IMR-90 (cell line): ENCODE measurements at regions not wholly inside any gene's neighbourhood (a gene's known extent, or its start where the extent isn't known, plus 50 kb on each side); places are given as distances from the start of the nearest gene placed in this dataset.

Experiments used
- ATAC-seq: fragments of 200-7000 bp; cut with Tn5 transposase; 2 replicates; pipeline ENCODE4 v1.9.1; 2020; ENCODE audit warnings: low read depth, mild to moderate bottlenecking, moderate library complexity
- BruUV-seq: library from RNA; stranded (reverse); fragments of 400-500 nt; replicated peaks from 2 replicates; lab custom pipeline; 2021; lab: Mats Ljungman, UMichigan
- CTCF ChIA-PET: fragments of 300-600 bp; formaldehyde crosslinking; extraction: SDS; loops from one replicate; lab custom pipeline; 2021; ENCODE audit warnings: antibody characterized with exemption; lab: Yijun Ruan, JAX
- POLR2A ChIA-PET: fragments of 300-600 bp; sonication (Branson Sonifier 250); formaldehyde crosslinking; loops from one replicate; lab custom pipeline; 2022; ENCODE audit warnings: antibody characterized with exemption; ENCODE audit not compliant: unreplicated experiment; lab: Charles Lee
- DNase-seq: peaks from one replicate; pipeline ENCODE4 v3.0.0; 2013
- H2AFZ ChIP-seq: replicated peaks from 2 replicates; pipeline ENCODE3; 2013; ENCODE audit warnings: low read length, mild to moderate bottlenecking; ENCODE audit not compliant: poor library complexity
- H2AK5ac ChIP-seq: 2 replicates; pipeline ENCODE4 v1.6.1; 2013; ENCODE audit warnings: low read depth, low read length, inconsistent platforms
- H2AK9ac ChIP-seq: replicated peaks from 2 replicates; pipeline ENCODE3; 2013; ENCODE audit warnings: mild to moderate bottlenecking, low read depth, low read length, moderate library complexity; ENCODE audit not compliant: poor library complexity
- H2BK120ac ChIP-seq: 2 replicates; pipeline ENCODE4 v1.6.1; 2013; ENCODE audit warnings: low read depth, low read length, inconsistent platforms
- H2BK15ac ChIP-seq: 3 replicates; pipeline ENCODE4 v1.6.1; 2013; ENCODE audit warnings: low read depth, low read length, inconsistent platforms
- H2BK20ac ChIP-seq: 2 replicates; pipeline ENCODE4 v1.6.1; 2013; ENCODE audit warnings: low read depth, mild to moderate bottlenecking, inconsistent platforms, low read length, moderate library complexity
- H2BK5ac ChIP-seq: 2 replicates; pipeline ENCODE4 v1.6.1; 2013; ENCODE audit warnings: mild to moderate bottlenecking, low read depth, low read length, inconsistent platforms; ENCODE audit not compliant: poor library complexity, severe bottlenecking
- H3K14ac ChIP-seq: replicated peaks from 2 replicates; pipeline ENCODE4 v1.6.1; 2013; ENCODE audit warnings: low read depth, low read length, inconsistent platforms
- H3K18ac ChIP-seq: 2 replicates; pipeline ENCODE4 v1.6.1; 2013; ENCODE audit warnings: low read depth, low read length, control low read depth
- H3K23ac ChIP-seq: 2 replicates; pipeline ENCODE4 v1.6.1; 2013; ENCODE audit warnings: low read depth, low read length, inconsistent platforms
- H3K27ac ChIP-seq: 2 replicates; pipeline ENCODE4 v1.5.1; 2013; ENCODE audit warnings: mild to moderate bottlenecking, control low read depth, low read length; ENCODE audit not compliant: insufficient read depth
- H3K27me3 ChIP-seq: 2 replicates; pipeline ENCODE4 v1.6.1; 2013; ENCODE audit warnings: low read length; ENCODE audit not compliant: control insufficient read depth, insufficient read depth
- H3K36me3 ChIP-seq: 2 replicates; pipeline ENCODE4 v1.6.1; 2013; ENCODE audit warnings: low read length, mixed read lengths; ENCODE audit not compliant: control insufficient read depth, insufficient read depth
- H3K4ac ChIP-seq: 2 replicates; pipeline ENCODE4 v1.6.1; 2013; ENCODE audit warnings: low read depth, low read length, inconsistent platforms
- H3K4me1 ChIP-seq: 2 replicates; pipeline ENCODE4 v1.6.1; 2013; ENCODE audit warnings: low read length, mixed read lengths; ENCODE audit not compliant: control insufficient read depth, insufficient read depth
- H3K4me2 ChIP-seq: 2 replicates; pipeline ENCODE4 v1.6.1; 2013; ENCODE audit warnings: low read depth, mild to moderate bottlenecking, control low read depth, low read length, moderate library complexity
- H3K4me3 ChIP-seq: 2 replicates; pipeline ENCODE4 v1.5.1; 2013; ENCODE audit warnings: low read depth, mild to moderate bottlenecking, control low read depth, low read length, moderate library complexity; ENCODE audit not compliant: insufficient read depth
- H3K56ac ChIP-seq: 2 replicates; pipeline ENCODE4 v1.6.1; 2013; ENCODE audit warnings: low read length, inconsistent platforms; ENCODE audit not compliant: insufficient read depth; ENCODE audit errors: extremely low read depth
- H3K79me1 ChIP-seq, 2 experiments: 2 replicates each; pipeline ENCODE4 v1.6.1; 2013; ENCODE audit warnings: low read length in 2 of 2, inconsistent platforms in 1 of 2, low read depth in 1 of 2
- H3K9ac ChIP-seq: 2 replicates; pipeline ENCODE4 v1.6.1; 2013; ENCODE audit warnings: low read depth, low read length, control low read depth
- H3K9me1 ChIP-seq: 2 replicates; pipeline ENCODE4 v1.6.1; 2013; ENCODE audit warnings: low read length, inconsistent platforms; ENCODE audit not compliant: insufficient read depth
- H3K9me3 ChIP-seq: 2 replicates; pipeline ENCODE4 v1.6.1; 2013; ENCODE audit warnings: low read length; ENCODE audit not compliant: control insufficient read depth, insufficient read depth
- H4K20me1 ChIP-seq: 2 replicates; pipeline ENCODE4 v1.6.1; 2013; ENCODE audit warnings: low read length, inconsistent platforms; ENCODE audit not compliant: insufficient read depth
- H4K5ac ChIP-seq: 2 replicates; pipeline ENCODE4 v1.6.1; 2013; ENCODE audit warnings: mild to moderate bottlenecking, low read depth, low read length, control low read depth
- H4K8ac ChIP-seq, 2 experiments: 2 replicates each; pipeline ENCODE4 v1.6.1; 2013; ENCODE audit warnings: low read depth in 2 of 2, low read length in 2 of 2, control low read depth in 1 of 2, inconsistent platforms in 1 of 2
- H4K91ac ChIP-seq: 2 replicates; pipeline ENCODE4 v1.6.1; 2013; ENCODE audit warnings: low read depth, low read length, inconsistent platforms; ENCODE audit not compliant: insufficient read depth
- CHD1 ChIP-seq: IDR thresholded peaks from 2 replicates; pipeline ENCODE4 v1.6.1; 2012; ENCODE audit warnings: low read depth, low read length, improper control_type of control experiment
- ELK1 ChIP-seq: fragments of 150-350 bp; IDR thresholded peaks from 2 replicates; pipeline ENCODE4 v1.6.1; 2016; ENCODE audit warnings: low read depth, mild to moderate bottlenecking, low read length, moderate library complexity, borderline replicate concordance
- FOS ChIP-seq: fragments of 150-350 bp; IDR thresholded peaks from 2 replicates; pipeline ENCODE4 v1.6.1; 2016; ENCODE audit warnings: low read depth, low read length
- RAD21 ChIP-seq: IDR thresholded peaks from 2 replicates; pipeline ENCODE4 v1.6.1; 2012; ENCODE audit warnings: low read length, improper control_type of control experiment
- RFX5 ChIP-seq: IDR thresholded peaks from 2 replicates; pipeline ENCODE4 v1.8.0; 2012; ENCODE audit warnings: low read depth, mild to moderate bottlenecking, low read length, moderate library complexity
- SMC3 ChIP-seq: fragments of 150-350 bp; IDR thresholded peaks from 2 replicates; pipeline ENCODE4 v1.6.1; 2016; ENCODE audit warnings: low read depth, mild to moderate bottlenecking, antibody characterized with exemption, low read length, moderate library complexity
- USF2 ChIP-seq: fragments of 150-350 bp; IDR thresholded peaks from 2 replicates; pipeline ENCODE4 v1.6.1; 2017; ENCODE audit warnings: mild to moderate bottlenecking, antibody characterized with exemption, low read length, low read depth
- WGBS, 2 experiments: methylation state at CpG; one replicate each; pipeline versions ENCODE4 v1.1.5 to v1.1.7; 2013; ENCODE audit warnings: missing lambda C conversion rate in 2 of 2; ENCODE audit not compliant: insufficient read length in 1 of 2; ENCODE audit errors: extremely low coverage in 2 of 2; 5-methylcytosine and 5-hydroxymethylcytosine counted together
- dilution Hi-C: fragments of 300-500 bp; cut with HindIII; formaldehyde crosslinking; loops from one replicate; pipeline ENCODE4 v1.14.3; 2018; ENCODE audit warnings: low sequenced_read_pairs; ENCODE audit not compliant: unreplicated experiment
- in situ Hi-C: fragments of 300-500 bp; cut with MboI; formaldehyde crosslinking; loops from 3 replicates; pipeline ENCODE4 v1.14.3; 2019; ENCODE audit warnings: low sequenced_read_pairs, inconsistent platforms, mixed read lengths
- intact Hi-C: fragments of 100-400 bp; cut with micrococcal nuclease; formaldehyde crosslinking; loops from 2 replicates; pipeline ENCODE4 v1.10.0; 2022

GRCh38 chrX:35445912-35446311 lies 352.2 kb upstream of the MAGEB16 start:
- H2AFZ ChIP-seq = no peak overlapping the region
- H2BK15ac ChIP-seq = no peak overlapping the region
- H3K9me1 ChIP-seq = no peaks in the 10 kb centered on the region
- in situ Hi-C loops = no loop called here
- ChIA-PET POLR2A (no interaction called here), CTCF (no interaction called here)
- no peak overlapping the region for H2AK9ac ChIP-seq
- no peak overlapping the region for H3K4me3 ChIP-seq
- intact Hi-C loops = no loop called here
- no peaks in the 10 kb centered on the region for H3K9me3 ChIP-seq
- H4K20me1 ChIP-seq = no peaks in the 10 kb centered on the region
- no peak overlapping the region for H3K27ac ChIP-seq
- no peak overlapping the region for H3K4me2 ChIP-seq
- H2BK20ac ChIP-seq = no peak overlapping the region
- ATAC-seq (no peak), DNase-seq (no peak)
- H3K23ac ChIP-seq = no peak overlapping the region
- no peak overlapping the region for H2BK5ac ChIP-seq
- BruUV-seq = no TSS peak
- no peak overlapping the region for H3K56ac ChIP-seq
- no peak overlapping the region for H2BK120ac ChIP-seq
- H3K14ac ChIP-seq = no peak overlapping the region
- no CpG with 5 or more reads among the region's 3 CpGs for WGBS, 2 experiments
- H4K5ac ChIP-seq = no peak overlapping the region
- TF ChIP-seq USF2 (no peak), FOS (no peak), ELK1 (no peak), RFX5 (no peak), SMC3 (no peak), RAD21 (no peak), CHD1 (no peak)
- no peaks in the 10 kb centered on the region for H3K79me1 ChIP-seq
- no peak overlapping the region for H4K91ac ChIP-seq
- H3K18ac ChIP-seq = no peak overlapping the region
- no peaks in the 10 kb centered on the region for H3K36me3 ChIP-seq
- no peak overlapping the region for H2AK5ac ChIP-seq
- H4K8ac ChIP-seq = no peak overlapping the region
- no peaks in the 10 kb centered on the region for H3K27me3 ChIP-seq
- H3K4me1 ChIP-seq = no peaks in the 10 kb centered on the region
- H3K4ac ChIP-seq = no peak overlapping the region
- dilution Hi-C loops = no loop called here
- H3K9ac ChIP-seq = no peak overlapping the region
